ENCODE measurements at regions not wholly inside any gene's neighbourhood (a gene's known extent, or its start where the extent isn't known, plus 50 kb on each side); places are given as distances from the start of the nearest gene placed in this dataset.

- Histone ChIP-seq H3K4me1 (ENCODE audit: control insufficient read depth, insufficient read depth, low read length) (no peaks in the 10 kb centered on the region), H3K23ac (ENCODE audit: low read depth, low read length) (no peak overlapping the region), H3K14ac (replicated peaks; ENCODE audit: low read depth, low read length) (no peak overlapping the region), H4K5ac (ENCODE audit: low read depth, low read length) (no peak overlapping the region), H3K4me3 (ENCODE audit: insufficient read depth, low read depth, low read length) (no peak overlapping the region), H4K8ac (ENCODE audit: low read depth in 2 of 2, low read length in 2 of 2) (no peak overlapping the region), H2BK5ac (ENCODE audit: low read depth, low read length, poor library complexity, severe bottlenecking) (no peak overlapping the region), H3K4ac (ENCODE audit: low read depth, low read length) (no peak overlapping the region), H3K4me2 (ENCODE audit: low read depth, low read length) (no peak overlapping the region), H3K79me1 (ENCODE audit: low read depth in 1 of 2, low read length in 2 of 2) (no peaks in the 10 kb centered on the region), H4K20me1 (ENCODE audit: insufficient read depth, low read length) (no peaks in the 10 kb centered on the region), H2BK120ac (ENCODE audit: low read depth, low read length) (no peak overlapping the region), H2AK5ac (ENCODE audit: low read depth, low read length) (no peak overlapping the region), H2BK15ac (ENCODE audit: low read depth, low read length) (no peak overlapping the region), H3K9me1 (ENCODE audit: insufficient read depth, low read length) (no peaks in the 10 kb centered on the region), H3K36me3 (ENCODE audit: control insufficient read depth, insufficient read depth, low read length) (no peaks in the 10 kb centered on the region), H3K18ac (ENCODE audit: low read depth, low read length) (no peak overlapping the region), H3K9ac (ENCODE audit: low read depth, low read length) (no peak overlapping the region), H3K56ac (ENCODE audit: extremely low read depth, insufficient read depth, low read length) (no peak overlapping the region), H2AFZ (replicated peaks; ENCODE audit: low read length, poor library complexity) (no peak overlapping the region), H3K27me3 (ENCODE audit: control insufficient read depth, insufficient read depth, low read length) (no peaks in the 10 kb centered on the region), H2AK9ac (replicated peaks; ENCODE audit: low read depth, low read length, poor library complexity) (no peak overlapping the region), H2BK20ac (ENCODE audit: low read depth, low read length) (no peak overlapping the region), H3K27ac (ENCODE audit: insufficient read depth, low read length) (no peak overlapping the region), H3K9me3 (ENCODE audit: control insufficient read depth, insufficient read depth, low read length) (no peaks in the 10 kb centered on the region; the same call in 1 of the 2 replicates), H4K91ac (ENCODE audit: insufficient read depth, low read depth, low read length) (no peak overlapping the region)
- ChIA-PET CTCF (no interaction called here), POLR2A (ENCODE audit: unreplicated experiment) (no interaction called here)
- dilution Hi-C loops (cut with HindIII; ENCODE audit: low sequenced_read_pairs, unreplicated experiment) (no loop called here), in situ Hi-C loops (cut with MboI; ENCODE audit: low sequenced_read_pairs) (no loop called here), intact Hi-C loops (cut with micrococcal nuclease) (no loop called here)
- DNase-seq (no peak), ATAC-seq (ENCODE audit: low read depth) (no peak)
- WGBS, 2 experiments (ENCODE audit: extremely low coverage in 2 of 2, insufficient read length in 1 of 2): no CpG with 5 or more reads among the region's 3 CpGs
- no peak for TF ChIP-seq FOS (IDR thresholded peaks at IDR 0.05; ENCODE audit: low read depth, low read length)
- TF ChIP-seq CHD1 (IDR thresholded peaks at IDR 0.05; ENCODE audit: low read depth, low read length): no peak
- TF ChIP-seq, protein P1, sequence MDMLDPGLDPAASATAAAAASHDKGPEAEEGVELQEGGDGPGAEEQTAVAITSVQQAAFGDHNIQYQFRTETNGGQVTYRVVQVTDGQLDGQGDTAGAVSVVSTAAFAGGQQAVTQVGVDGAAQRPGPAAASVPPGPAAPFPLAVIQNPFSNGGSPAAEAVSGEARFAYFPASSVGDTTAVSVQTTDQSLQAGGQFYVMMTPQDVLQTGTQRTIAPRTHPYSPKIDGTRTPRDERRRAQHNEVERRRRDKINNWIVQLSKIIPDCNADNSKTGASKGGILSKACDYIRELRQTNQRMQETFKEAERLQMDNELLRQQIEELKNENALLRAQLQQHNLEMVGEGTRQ (IDR thresholded peaks at IDR 0.05; ENCODE audit: low read depth, low read length): no peak
- no peak for TF ChIP-seq MXI1 (IDR thresholded peaks at IDR 0.05; ENCODE audit: borderline replicate concordance, low read depth, low read length)
- no peak for TF ChIP-seq MAZ (IDR thresholded peaks at IDR 0.05; ENCODE audit: borderline replicate concordance, low read depth, low read length)
- TF ChIP-seq POLR2A (IDR thresholded peaks at IDR 0.05; ENCODE audit: low read depth, low read length): no peak
- no peak for TF ChIP-seq MAFK (IDR thresholded peaks at IDR 0.05; ENCODE audit: low read depth, low read length)
- no peak for TF ChIP-seq CEBPB (IDR thresholded peaks at IDR 0.05; ENCODE audit: low read depth, low read length)
- TF ChIP-seq ELK1 (IDR thresholded peaks at IDR 0.05; ENCODE audit: borderline replicate concordance, low read depth, low read length): no peak
- TF ChIP-seq SMC3 (IDR thresholded peaks at IDR 0.05; ENCODE audit: low read depth, low read length): no peak
- no peak for TF ChIP-seq RFX5 (IDR thresholded peaks at IDR 0.05; ENCODE audit: low read depth, low read length)
- no peak for TF ChIP-seq BHLHE40 (IDR thresholded peaks at IDR 0.05; ENCODE audit: low read depth, low read length)
- no TSS peak for BruUV-seq (replicated peaks)
Measured at GRCh38 chr16:73537921-73538320, 490.0 kb upstream of the ZFHX3 start.
